Left lung (tissue), 4 donors: ENCODE measurements at regions not wholly inside any gene's neighbourhood (a gene's known extent, or its start where the extent isn't known, plus 50 kb on each side); places are given as distances from the start of the nearest gene placed in this dataset.

Experiments used
- ATAC-seq: fragments of 200-7000 bp; cut with Tn5 transposase; one replicate; pipeline ENCODE4 v1.9.1; 2020; ENCODE audit warnings: moderate library complexity
- DNase-seq, 4 donors: peaks; one replicate each; pipeline ENCODE4 v3.0.0-alpha.2; 2013 to 2020
- H3K27ac ChIP-seq, 2 donors: fragments of 200-600 bp; sonication (generic) in 1 of 2; one replicate each; pipeline versions ENCODE4 v1.5.0 to v1.8.0; 2020 to 2021
- H3K27me3 ChIP-seq, 2 donors: fragments of 200-600 bp; sonication (generic) in 1 of 2; one replicate each; pipeline versions ENCODE4 v1.5.0 to v1.8.0; 2020 to 2021
- H3K36me3 ChIP-seq, 2 donors: fragments of 200-600 bp; sonication (generic) in 1 of 2; one replicate each; pipeline versions ENCODE4 v1.5.0 to v1.8.0; 2020 to 2021
- H3K4me1 ChIP-seq, 2 donors: fragments of 200-600 bp; one replicate each; pipeline ENCODE4 v1.8.0; 2021
- H3K4me3 ChIP-seq, 2 donors: fragments of 200-600 bp; sonication (generic) in 1 of 2; one replicate each; pipeline versions ENCODE4 v1.5.0 to v1.8.0; 2020 to 2021; ENCODE audit warnings: mild to moderate bottlenecking in 1 of 2
- H3K9me3 ChIP-seq, 2 donors: fragments of 200-600 bp; sonication (generic) in 1 of 2; one replicate each; pipeline versions ENCODE4 v1.5.0 to v1.8.0; 2020 to 2021
- intact Hi-C, 2 donors: fragments of 100-400 bp; cut with DNase I; formaldehyde crosslinking; loops; one replicate each; pipeline versions ENCODE4 v1.11.2 to v1.14.2; 2022
- TF ChIP-seq, protein P1 (sequence below), 2 donors: fragments of 200-600 bp; sonication (generic) in 1 of 2; IDR thresholded peaks; one replicate each; pipeline versions ENCODE4 v1.5.0 to v1.8.0; 2021; ENCODE audit warnings: antibody characterized with exemption in 2 of 2
- donor health status: DM: no; HTN: yes; CAD: no.
- donor health status: DM: no; HTN: no; CAD: no.

- no peaks in the 10 kb centered on the region for H3K36me3 ChIP-seq
- H3K4me3 ChIP-seq: no peak overlapping the region
- no peaks in the 10 kb centered on the region for H3K4me1 ChIP-seq
- TF ChIP-seq, protein P1, sequence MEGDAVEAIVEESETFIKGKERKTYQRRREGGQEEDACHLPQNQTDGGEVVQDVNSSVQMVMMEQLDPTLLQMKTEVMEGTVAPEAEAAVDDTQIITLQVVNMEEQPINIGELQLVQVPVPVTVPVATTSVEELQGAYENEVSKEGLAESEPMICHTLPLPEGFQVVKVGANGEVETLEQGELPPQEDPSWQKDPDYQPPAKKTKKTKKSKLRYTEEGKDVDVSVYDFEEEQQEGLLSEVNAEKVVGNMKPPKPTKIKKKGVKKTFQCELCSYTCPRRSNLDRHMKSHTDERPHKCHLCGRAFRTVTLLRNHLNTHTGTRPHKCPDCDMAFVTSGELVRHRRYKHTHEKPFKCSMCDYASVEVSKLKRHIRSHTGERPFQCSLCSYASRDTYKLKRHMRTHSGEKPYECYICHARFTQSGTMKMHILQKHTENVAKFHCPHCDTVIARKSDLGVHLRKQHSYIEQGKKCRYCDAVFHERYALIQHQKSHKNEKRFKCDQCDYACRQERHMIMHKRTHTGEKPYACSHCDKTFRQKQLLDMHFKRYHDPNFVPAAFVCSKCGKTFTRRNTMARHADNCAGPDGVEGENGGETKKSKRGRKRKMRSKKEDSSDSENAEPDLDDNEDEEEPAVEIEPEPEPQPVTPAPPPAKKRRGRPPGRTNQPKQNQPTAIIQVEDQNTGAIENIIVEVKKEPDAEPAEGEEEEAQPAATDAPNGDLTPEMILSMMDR (IDR thresholded peaks at IDR 0.05): no peak
- no peaks in the 10 kb centered on the region for H3K9me3 ChIP-seq
- no peak for DNase-seq
- H3K27me3 ChIP-seq: no peaks in the 10 kb centered on the region
- no peak for ATAC-seq
- intact Hi-C loops: no loop called here
- no peak overlapping the region for H3K27ac ChIP-seq
Observed at GRCh38 chr4:126291886-126292285, 977.1 kb downstream of the FAT4 start.

DNA sequence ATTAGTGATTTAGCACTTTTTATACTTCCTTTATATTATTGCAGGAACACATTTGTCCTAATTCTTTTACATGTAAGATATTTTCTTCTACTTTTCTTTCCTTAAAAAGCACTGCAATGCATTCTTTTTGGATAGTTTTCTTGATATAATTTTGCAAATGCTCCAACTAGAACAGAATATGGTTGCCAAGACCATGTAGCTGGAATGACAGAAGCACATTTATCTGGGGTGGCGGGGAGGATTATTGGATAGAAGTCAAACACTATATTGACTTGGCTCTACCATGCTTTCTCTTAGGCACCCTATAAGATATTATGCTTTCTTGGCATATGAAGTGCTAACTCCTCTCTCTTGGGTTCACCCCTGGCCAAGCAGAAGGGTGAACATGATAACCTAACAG, 983.5 kb downstream of the FAT4 start:
- ATAC-seq (no peak), DNase-seq (no peak)
- Histone ChIP-seq H3K27me3 (no peaks in the 10 kb centered on the region), H3K36me3 (no peaks in the 10 kb centered on the region), H3K4me3 (no peak overlapping the region), H3K9me3 (peaks cover 0 to 20% of the 10 kb centered on the region in 2 donors), H3K27ac (no peak overlapping the region), H3K4me1 (peaks cover 0 to 3% of the 10 kb centered on the region in 2 donors)
- intact Hi-C loops: no loop called here
- TF ChIP-seq, protein P1 (IDR thresholded peaks at IDR 0.05): no peak

- DNase-seq (no peak), ATAC-seq (peak; percentile 33)
- intact Hi-C loops: no loop called here
- Histone ChIP-seq H3K27me3 (no peaks in the 10 kb centered on the region), H3K9me3 (peaks cover 0 to 8% of the 10 kb centered on the region in 2 donors), H3K27ac (peak overlapping the region in 1 of 2 donors; percentile 20), H3K4me1 (no peaks in the 10 kb centered on the region), H3K36me3 (no peaks in the 10 kb centered on the region), H3K4me3 (no peak overlapping the region)
- TF ChIP-seq, protein P1 (IDR thresholded peaks at IDR 0.05): no peak
Observed at GRCh38 chr4:126306152-126306869, 991.6 kb downstream of the FAT4 start.

GRCh38 chr4:126318376-126318775, 1003.6 kb downstream of the FAT4 start:
- H3K9me3 ChIP-seq: no peaks in the 10 kb centered on the region
- H3K27ac ChIP-seq: no peak overlapping the region
- intact Hi-C loops: no loop called here
- TF ChIP-seq, protein P1 (IDR thresholded peaks at IDR 0.05): no peak
- DNase-seq (no peak), ATAC-seq (no peak)
- no peaks in the 10 kb centered on the region for H3K27me3 ChIP-seq
- no peaks in the 10 kb centered on the region for H3K4me1 ChIP-seq
- no peaks in the 10 kb centered on the region for H3K36me3 ChIP-seq
- H3K4me3 ChIP-seq: no peak overlapping the region

DNA sequence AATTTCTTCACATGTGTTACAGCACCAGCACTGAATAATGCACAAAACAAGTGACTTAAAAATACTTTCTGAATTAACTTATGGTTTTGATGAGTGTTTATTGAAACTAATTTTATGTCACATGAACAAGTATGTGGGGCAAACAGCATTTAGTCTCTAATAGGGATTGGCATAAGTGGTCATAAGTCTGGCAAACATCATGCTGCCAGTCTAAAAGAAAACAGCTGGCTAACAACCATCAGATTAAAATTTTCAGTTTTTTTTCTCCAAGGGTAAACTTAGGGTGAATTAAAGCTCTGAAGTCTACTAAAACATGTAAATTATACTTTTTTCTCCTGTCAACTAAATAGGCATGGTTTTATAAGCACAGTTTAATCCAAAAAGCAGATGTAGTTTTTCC, 1014.2 kb downstream of the FAT4 start:
- Histone ChIP-seq H3K27ac (no peak overlapping the region), H3K36me3 (no peaks in the 10 kb centered on the region), H3K4me1 (no peaks in the 10 kb centered on the region), H3K9me3 (no peaks in the 10 kb centered on the region), H3K27me3 (no peaks in the 10 kb centered on the region), H3K4me3 (no peak overlapping the region)
- intact Hi-C loops: no loop called here
- TF ChIP-seq, protein P1 (IDR thresholded peaks at IDR 0.05): no peak
- DNase-seq (no peak), ATAC-seq (no peak)
